Stimulated activated memory B cell treated with anti-CD40 and anti-IgM and Interleukin-4, amounts not matched to agents 10 μg/mL and 1 μg/mL and 100 μg/mL, for 72 hours (primary cell): ENCODE measurements at regions not wholly inside any gene's neighbourhood (a gene's known extent, or its start where the extent isn't known, plus 50 kb on each side); places are given as distances from the start of the nearest gene placed in this dataset.

ENCODE experiments used
- ATAC-seq: fragments of 150-1000 bp; cut with Tn5 transposase; 2 replicates; pipeline ENCODE4 v1.10.0; 2021
- H3K27ac Mint-ChIP-seq: one replicate; pipeline ENCODE4 v1.8.0; 2022; ENCODE audit warnings: mild to moderate bottlenecking, mixed read lengths
- H3K27me3 Mint-ChIP-seq: one replicate; pipeline ENCODE4 v1.8.0; 2022; ENCODE audit warnings: mixed read lengths
- H3K36me3 Mint-ChIP-seq: one replicate; pipeline ENCODE4 v1.8.0; 2022; ENCODE audit warnings: mixed read lengths
- H3K4me1 Mint-ChIP-seq: one replicate; pipeline ENCODE4 v1.8.0; 2022; ENCODE audit warnings: mixed read lengths
- H3K4me3 Mint-ChIP-seq: one replicate; pipeline ENCODE4 v1.8.0; 2022; ENCODE audit warnings: mild to moderate bottlenecking, moderate library complexity, mixed read lengths
- H3K9me3 Mint-ChIP-seq: one replicate; pipeline ENCODE4 v1.8.0; 2022; ENCODE audit warnings: mixed read lengths

DNA sequence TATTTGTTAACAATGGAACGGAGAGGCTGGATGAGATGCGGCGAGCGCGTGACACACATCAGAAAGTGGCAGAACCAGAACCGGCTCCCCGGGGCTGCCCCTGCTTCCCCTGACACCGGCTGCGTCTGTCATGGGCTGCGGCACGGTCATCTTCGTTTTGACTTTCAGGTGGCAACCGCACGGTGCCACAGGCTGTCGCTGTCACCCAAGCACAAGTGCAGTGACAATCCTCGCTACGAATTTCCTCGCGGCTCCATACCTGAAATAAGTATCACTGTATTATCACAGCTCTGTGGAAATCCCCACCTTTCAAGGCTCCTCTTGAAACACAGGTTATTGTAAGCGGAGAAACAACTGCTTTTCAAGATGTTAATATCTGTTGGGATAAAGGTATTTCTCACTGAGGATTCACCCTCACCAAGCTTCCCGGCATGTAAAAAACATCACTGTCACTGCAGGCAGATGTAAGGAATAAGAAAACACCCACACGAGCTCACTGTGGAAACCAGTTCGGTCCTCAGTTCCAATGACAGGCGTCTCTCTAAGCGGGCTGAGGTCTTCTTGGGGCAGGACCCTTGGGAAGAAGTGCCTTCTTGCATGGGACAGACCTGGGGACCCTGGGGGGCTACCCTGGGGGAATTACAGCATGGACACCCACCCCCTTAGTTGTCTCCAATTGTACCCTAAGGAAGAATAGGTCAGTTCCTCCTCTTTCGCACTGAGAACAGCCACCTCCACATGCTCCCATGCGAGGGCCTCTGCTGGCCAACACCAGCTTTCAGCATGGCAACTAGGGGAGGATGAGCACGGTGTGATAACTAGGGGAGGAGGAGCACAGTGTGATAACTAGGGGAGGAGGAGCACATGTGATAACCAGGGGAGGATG, 86.3 kb downstream of the DACT2 start:
- H3K4me3 Mint-ChIP-seq: no peak overlapping the region
- no peaks in the 10 kb centered on the region for H3K36me3 Mint-ChIP-seq
- no peak for ATAC-seq
- peaks cover 10% of the 10 kb centered on the region for H3K27me3 Mint-ChIP-seq
- H3K9me3 Mint-ChIP-seq: peaks cover 4% of the 10 kb centered on the region
- no peaks in the 10 kb centered on the region for H3K4me1 Mint-ChIP-seq
- H3K27ac Mint-ChIP-seq: no peak overlapping the region

DNA sequence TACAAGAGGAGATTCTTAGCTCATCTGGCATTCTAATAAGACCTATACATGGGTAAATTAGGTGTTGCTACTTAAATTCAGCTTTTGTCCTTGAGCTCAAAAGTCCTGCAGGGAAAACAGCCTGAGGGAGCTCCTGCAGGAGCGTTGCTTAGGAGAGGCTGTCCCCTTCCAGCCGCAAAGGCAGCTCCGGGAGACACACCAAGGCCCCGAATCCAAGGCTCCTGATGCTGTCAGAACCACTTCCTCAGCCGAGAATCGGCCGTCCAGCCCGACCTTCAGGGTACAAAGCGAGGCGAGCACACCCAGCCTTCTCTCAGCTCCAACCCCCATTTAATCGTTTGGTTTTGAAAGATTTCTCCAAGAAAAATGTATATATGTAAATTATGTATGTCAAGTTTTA, 87.0 kb downstream of the DACT2 start:
- peaks cover 10% of the 10 kb centered on the region for H3K27me3 Mint-ChIP-seq
- ATAC-seq: no peak
- no peak overlapping the region for H3K27ac Mint-ChIP-seq
- H3K9me3 Mint-ChIP-seq: peaks cover 4% of the 10 kb centered on the region
- H3K4me1 Mint-ChIP-seq: no peaks in the 10 kb centered on the region
- no peaks in the 10 kb centered on the region for H3K36me3 Mint-ChIP-seq
- no peak overlapping the region for H3K4me3 Mint-ChIP-seq

DNA sequence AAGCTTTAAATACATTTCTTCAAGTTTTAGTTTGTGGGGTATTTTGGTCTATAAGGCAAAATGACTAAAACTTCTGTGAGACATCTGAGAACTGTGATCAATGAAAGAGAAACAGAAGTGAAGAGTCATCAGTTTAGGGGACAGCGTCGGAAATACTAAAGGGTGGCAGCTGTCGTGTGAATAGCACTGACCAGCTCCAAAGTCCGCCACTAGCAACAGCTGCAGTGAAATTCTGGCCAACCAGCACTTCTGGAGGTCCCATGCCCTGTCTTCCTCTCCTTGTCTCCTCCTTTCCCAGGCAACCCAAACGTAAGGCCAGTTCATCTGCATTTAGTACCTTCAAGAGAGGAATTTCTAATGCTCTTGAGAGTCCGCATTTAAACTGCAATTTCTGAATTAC, 87.5 kb downstream of the DACT2 start:
- Mint-ChIP-seq H3K27ac (no peak overlapping the region), H3K4me1 (no peaks in the 10 kb centered on the region), H3K9me3 (peaks cover 4% of the 10 kb centered on the region), H3K27me3 (peaks cover 10% of the 10 kb centered on the region), H3K4me3 (no peak overlapping the region), H3K36me3 (no peaks in the 10 kb centered on the region)
- no peak for ATAC-seq

DNA sequence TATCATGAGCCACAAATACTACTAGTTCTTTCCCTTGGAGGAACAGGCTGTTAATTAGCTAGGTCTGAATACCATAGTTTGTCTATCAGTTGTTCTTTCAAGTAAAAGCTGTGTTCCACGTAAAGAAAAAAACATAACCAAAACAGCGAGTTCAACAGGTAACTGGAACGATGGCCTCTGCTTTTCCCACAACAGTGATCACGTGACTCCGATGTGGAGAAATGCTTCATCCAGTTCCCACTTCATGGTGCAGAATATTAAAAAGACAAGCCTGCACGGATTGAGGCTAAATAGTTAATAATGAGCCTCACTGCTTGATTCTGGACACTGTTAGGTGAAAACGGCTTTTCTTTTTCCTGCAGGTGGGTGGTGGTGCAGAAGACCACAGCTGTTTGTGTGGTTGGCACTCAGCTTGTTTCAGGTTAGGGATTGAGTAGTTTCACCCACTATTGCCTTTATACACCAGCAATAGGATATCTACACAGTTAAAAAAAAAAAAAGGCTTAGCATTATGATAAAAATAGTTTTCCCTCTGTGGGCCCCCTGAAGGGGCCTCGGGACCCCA, 88.1 kb downstream of the DACT2 start:
- Mint-ChIP-seq H3K27me3 (peaks cover 10% of the 10 kb centered on the region), H3K9me3 (peaks cover 4% of the 10 kb centered on the region), H3K4me1 (no peaks in the 10 kb centered on the region), H3K4me3 (no peak overlapping the region), H3K36me3 (no peaks in the 10 kb centered on the region), H3K27ac (no peak overlapping the region)
- ATAC-seq: no peak

DNA sequence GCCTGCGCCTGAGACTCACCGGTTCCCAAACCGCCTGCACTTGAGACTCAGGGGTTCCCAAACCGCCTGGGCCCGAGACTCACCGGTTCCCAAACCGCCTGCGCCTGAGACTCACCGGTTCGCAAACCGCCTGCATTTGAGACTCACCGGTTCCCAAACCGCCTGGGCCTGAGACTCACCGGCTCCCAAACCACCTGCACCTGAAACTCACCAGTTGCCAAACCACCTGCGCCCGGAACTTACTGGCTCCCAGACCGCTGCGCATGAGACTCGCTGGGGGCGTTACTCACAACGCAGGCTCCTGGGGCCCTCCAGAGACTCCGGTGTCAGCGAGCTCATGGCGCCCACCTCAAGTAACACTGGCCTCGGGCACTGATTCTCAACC, 90.2 kb downstream of the DACT2 start:
- Mint-ChIP-seq H3K36me3 (no peaks in the 10 kb centered on the region), H3K4me1 (no peaks in the 10 kb centered on the region), H3K27me3 (peaks cover 10% of the 10 kb centered on the region), H3K4me3 (no peak overlapping the region), H3K9me3 (peaks cover 4% of the 10 kb centered on the region), H3K27ac (no peak overlapping the region)
- ATAC-seq: no peak

DNA sequence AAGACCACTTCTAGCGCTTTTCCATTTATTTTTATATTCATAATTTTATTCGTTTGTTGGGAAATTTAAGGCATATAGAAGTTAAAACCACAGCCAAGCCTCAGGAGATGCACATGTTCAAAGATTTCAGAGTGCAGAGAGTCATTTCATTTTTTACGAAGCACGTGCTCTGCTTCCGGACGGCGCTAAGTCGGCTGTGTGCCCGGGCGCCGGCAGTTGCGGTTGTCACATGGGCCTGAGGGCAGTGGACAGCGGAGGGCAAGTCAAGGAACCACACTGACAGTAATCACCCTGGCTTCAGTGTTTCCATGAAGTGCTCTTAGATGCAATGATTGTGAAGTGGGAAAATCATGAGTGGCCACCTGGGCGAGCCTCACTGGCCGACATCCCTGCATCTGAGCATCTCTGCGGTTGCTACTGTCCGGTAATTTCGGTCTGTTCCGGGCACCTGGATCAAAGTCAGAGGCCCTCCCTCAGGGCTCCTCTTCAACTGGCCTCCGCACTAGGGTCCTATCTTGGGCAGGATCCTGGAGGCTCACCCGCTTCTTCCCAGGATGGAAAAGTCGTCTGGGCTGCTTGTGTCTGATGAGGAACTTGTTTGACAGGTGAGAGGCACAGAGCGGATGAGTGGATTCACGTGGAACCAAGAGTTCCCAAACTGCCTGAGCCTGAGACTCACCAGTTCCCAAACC, 90.8 kb downstream of the DACT2 start:
- Mint-ChIP-seq H3K9me3 (no peaks in the 10 kb centered on the region), H3K27me3 (peaks cover 10% of the 10 kb centered on the region), H3K36me3 (no peaks in the 10 kb centered on the region), H3K4me1 (no peaks in the 10 kb centered on the region), H3K4me3 (no peak overlapping the region), H3K27ac (no peak overlapping the region)
- no peak for ATAC-seq

DNA sequence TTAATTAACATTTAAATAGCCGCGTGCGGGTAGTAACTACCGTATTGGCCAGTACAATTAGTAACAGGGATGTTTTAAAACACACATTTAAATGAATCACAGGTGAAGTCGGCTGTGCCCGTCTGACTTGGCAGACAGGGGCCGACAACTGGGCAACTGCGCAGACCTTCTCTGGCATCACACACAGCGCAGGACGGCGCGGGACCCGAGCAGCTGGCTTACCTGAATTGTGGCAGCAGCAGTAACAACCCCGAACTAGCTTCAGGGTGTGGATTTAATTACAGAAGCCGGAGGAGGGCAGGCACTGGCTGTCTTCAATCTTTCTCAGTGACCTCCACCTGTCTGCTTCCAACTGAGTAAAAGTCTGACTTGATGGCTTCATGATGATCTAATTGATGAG, 91.7 kb downstream of the DACT2 start:
- Mint-ChIP-seq H3K36me3 (no peaks in the 10 kb centered on the region), H3K27ac (no peak overlapping the region), H3K27me3 (peaks cover 11% of the 10 kb centered on the region), H3K9me3 (no peaks in the 10 kb centered on the region), H3K4me3 (no peak overlapping the region), H3K4me1 (no peaks in the 10 kb centered on the region)
- no peak for ATAC-seq

DNA sequence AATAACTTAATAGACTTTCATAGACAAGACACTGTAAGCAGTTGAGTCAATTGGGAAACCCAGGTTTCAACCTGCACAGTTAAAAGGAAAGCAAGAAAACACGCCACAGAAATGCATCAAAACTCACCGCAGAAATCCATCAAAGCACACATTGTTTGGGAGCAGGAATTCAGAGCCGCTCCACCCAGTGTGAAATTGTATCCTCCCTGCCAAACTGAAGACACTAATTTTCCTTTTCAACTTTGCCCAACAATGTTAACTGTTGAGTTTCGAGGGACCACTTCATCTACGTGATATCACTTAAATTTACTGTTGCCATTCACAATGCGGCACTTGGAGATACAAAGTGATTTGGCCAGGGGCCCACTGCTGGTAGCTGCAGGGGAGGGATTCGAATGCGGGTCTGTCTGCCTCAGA, 92.7 kb downstream of the DACT2 start:
- Mint-ChIP-seq H3K27ac (no peak overlapping the region), H3K27me3 (peaks cover 19% of the 10 kb centered on the region), H3K4me3 (no peak overlapping the region), H3K9me3 (no peaks in the 10 kb centered on the region), H3K36me3 (no peaks in the 10 kb centered on the region), H3K4me1 (no peaks in the 10 kb centered on the region)
- no peak for ATAC-seq

DNA sequence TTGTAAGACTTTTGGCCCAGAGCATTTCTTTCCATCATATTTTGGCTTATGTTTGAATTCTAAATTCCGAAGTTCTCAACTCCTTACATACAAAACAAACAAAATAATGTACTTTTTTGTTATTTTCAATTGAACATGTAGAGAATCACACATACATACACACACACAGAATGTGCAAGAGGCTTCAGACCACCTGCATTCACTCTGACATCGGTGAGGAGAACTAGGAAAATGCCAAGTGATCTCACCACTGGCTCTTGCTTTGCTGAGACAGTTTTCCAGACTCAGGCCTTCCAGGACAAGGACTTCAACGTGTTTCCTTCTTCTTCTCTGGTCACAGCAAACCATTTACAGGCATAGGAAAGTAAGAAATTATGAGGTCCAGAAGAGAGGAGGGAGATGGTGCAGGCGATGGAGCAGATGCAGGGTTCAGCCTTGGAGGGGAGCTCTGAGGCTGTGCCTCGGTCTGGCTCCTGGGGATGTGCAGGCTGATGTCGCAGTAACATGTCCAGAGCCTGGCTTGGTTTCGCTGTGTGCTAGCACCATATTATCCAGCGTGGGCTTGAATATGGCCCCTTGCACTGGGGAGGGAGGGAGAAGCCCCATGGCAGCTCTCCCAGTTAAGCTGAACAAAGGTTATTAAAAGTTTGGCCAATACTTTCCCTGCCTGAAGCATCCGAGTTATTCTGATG, 93.4 kb downstream of the DACT2 start:
- Mint-ChIP-seq H3K4me1 (no peaks in the 10 kb centered on the region), H3K9me3 (no peaks in the 10 kb centered on the region), H3K36me3 (no peaks in the 10 kb centered on the region), H3K27me3 (peaks cover 17% of the 10 kb centered on the region), H3K27ac (no peak overlapping the region), H3K4me3 (no peak overlapping the region)
- ATAC-seq: no peak

DNA sequence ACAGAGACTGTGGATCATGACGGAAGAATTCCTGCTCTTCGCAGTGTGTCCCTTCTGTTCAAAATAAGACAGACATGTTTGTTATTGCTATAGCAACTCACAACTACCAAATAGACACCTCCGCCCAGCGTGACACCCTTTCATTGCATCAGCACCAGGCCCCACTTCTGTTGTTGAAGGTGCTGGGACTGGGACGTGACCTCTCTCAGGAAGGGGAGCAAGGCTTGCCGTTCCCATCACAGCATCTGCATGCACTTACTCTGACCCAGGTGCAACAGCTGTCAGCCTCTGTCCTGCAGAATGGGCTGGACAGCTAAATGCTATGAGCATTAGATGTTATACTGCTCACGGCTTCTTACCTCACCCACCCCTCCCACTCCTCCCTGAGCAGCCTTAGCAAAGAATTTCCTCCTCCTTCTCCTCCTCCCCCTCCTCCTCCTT, 94.1 kb downstream of the DACT2 start:
- Mint-ChIP-seq H3K9me3 (no peaks in the 10 kb centered on the region), H3K27me3 (peaks cover 10% of the 10 kb centered on the region), H3K36me3 (no peaks in the 10 kb centered on the region), H3K4me1 (no peaks in the 10 kb centered on the region), H3K27ac (no peak overlapping the region), H3K4me3 (no peak overlapping the region)
- no peak for ATAC-seq

DNA sequence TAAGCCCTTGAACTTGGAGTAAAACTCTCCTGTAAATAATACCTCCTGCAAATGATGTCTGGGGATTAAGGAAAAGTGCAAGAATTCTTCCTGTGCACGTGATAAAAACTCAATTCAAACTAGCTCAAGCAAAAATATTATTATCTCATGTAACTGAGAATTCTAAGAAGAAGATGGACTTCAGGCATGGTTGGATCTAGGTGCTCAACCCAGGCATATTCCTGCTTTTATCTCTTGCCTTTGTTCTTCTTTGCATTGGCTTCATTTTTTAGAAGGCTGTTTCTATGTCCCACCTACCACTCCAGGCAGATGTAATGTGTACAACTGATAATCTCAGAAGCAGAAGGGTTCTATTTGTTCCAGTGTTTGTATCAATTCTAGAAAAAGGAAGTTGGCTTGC, 95.8 kb downstream of the DACT2 start:
- ATAC-seq: no peak
- H3K27ac Mint-ChIP-seq: no peak overlapping the region

DNA sequence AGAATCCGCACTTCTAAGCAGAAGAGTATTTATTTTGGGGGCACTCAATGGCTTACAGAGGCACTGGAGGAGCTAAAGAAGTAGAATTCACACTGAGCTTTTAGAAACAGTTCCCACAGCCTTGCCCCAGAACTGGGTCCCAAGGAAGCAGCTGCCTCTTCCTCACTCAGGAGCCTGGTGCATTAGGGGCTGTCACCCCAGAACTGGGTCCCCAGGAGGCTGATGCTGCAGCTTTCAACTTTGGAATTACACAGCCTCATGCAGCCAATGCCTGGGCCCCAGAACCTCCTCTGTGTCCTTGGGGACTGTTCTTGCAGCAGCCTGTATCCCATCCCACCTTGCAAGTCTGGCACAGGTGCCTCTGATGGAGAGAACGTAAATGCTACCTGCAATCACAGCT, 96.4 kb downstream of the DACT2 start:
- Mint-ChIP-seq H3K4me1 (no peaks in the 10 kb centered on the region), H3K27me3 (peaks cover 9% of the 10 kb centered on the region), H3K4me3 (no peak overlapping the region), H3K9me3 (no peaks in the 10 kb centered on the region), H3K27ac (no peak overlapping the region), H3K36me3 (no peaks in the 10 kb centered on the region)
- ATAC-seq: no peak

More for the DNA sequence above, 95.8 kb downstream of the DACT2 start:
- H3K36me3 Mint-ChIP-seq: no peaks in the 10 kb centered on the region
- H3K4me1 Mint-ChIP-seq: no peaks in the 10 kb centered on the region
- H3K27me3 Mint-ChIP-seq: peaks cover 9% of the 10 kb centered on the region
- H3K4me3 Mint-ChIP-seq: no peak overlapping the region
- no peaks in the 10 kb centered on the region for H3K9me3 Mint-ChIP-seq

DNA sequence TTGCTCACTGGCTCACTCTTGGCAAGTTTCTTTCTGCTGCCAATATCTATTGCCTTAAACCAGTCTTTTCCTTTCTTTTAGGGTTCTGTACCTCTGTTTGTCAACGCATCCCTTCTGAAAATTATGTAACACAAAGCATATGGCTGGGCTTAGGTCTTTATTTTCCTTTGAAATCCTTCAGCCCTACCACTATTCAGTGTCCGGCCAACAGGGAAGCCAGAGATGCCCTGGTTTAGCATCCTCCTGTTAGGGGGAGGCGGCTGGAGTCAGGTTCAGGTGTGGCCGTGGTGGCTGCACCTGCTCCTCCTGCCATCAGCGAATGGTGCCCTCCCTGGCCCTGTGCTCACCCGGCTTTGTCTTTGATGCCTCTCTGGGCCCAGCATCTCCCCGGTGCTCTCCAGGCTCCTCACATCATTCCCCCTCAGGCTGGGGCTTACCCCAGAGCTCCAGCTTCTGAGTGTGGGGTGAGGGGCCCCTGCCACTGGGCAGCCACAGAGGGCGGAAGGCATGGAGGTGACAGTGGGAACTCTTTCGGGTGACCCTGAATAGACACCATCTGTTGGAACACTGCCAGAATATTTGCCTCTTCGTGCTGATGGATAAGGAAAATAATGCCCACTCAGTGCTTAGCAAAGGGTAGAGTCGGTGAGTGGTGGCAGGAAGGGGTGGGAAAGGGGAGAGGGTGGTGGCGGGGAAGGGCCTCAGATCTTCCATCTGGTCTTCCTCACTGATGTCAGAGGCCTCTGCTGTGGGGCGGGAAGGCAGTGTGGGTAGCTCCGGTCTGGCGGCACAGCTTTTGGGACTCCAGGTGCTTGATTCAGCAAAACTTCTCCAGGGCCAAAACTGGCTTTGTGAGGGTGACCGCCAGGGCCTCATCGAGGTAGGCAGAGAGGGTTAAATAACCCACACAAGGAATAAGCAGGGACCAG, 97.2 kb downstream of the DACT2 start:
- H3K27me3 Mint-ChIP-seq: peaks cover 15% of the 10 kb centered on the region
- H3K4me1 Mint-ChIP-seq: no peaks in the 10 kb centered on the region
- no peaks in the 10 kb centered on the region for H3K36me3 Mint-ChIP-seq
- H3K4me3 Mint-ChIP-seq: no peak overlapping the region
- no peak for ATAC-seq
- H3K9me3 Mint-ChIP-seq: no peaks in the 10 kb centered on the region
- H3K27ac Mint-ChIP-seq: no peak overlapping the region

DNA sequence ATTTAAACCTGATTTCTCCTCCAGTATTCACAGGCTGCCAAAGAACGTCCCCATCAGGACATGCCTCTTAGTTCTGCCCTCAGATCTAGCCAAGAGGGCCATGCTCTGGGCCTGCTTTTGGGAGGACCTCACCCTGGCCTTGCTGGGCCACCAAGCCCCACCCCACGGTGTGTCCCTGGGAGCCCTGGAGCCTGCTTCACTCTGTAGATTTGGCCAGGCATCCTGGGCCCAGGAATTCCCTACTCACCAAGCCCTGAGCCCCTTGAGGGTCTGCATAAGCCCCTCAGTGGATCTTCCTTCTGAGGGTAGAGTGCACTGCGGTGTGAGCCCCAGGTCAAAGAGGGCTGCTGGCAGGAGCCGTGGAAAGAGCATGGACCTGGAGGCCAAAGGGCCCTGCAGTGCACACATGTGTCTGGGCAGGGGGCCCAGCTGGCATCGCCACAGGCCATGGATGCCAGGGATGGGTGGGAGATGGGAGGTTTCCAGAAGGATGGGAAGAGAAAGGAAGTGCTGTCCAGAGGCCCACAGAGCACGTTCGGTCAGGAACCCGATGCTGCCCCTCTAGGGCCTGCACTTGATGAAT, 98.0 kb downstream of the DACT2 start:
- Mint-ChIP-seq H3K4me1 (no peaks in the 10 kb centered on the region), H3K36me3 (no peaks in the 10 kb centered on the region), H3K4me3 (no peak overlapping the region), H3K9me3 (no peaks in the 10 kb centered on the region), H3K27ac (no peak overlapping the region), H3K27me3 (peaks cover 16% of the 10 kb centered on the region)
- no peak for ATAC-seq
